ENCODE measurements at regions not wholly inside any gene's neighbourhood (a gene's known extent, or its start where the extent isn't known, plus 50 kb on each side); places are given as distances from the start of the nearest gene placed in this dataset.

- ATAC-seq (ENCODE audit: insufficient read depth, low FRiP score) (no peak), DNase-seq (no peak)
- Histone ChIP-seq H3K9ac (ENCODE audit: insufficient read depth in 1 of 2, low read length in 2 of 2) (peak overlapping the region in 1 of 2 donors; percentile 42), H3K36me3 (ENCODE audit: control insufficient read depth in 4 of 4, insufficient read depth in 4 of 4, low read length in 4 of 4) (no peaks in the 10 kb centered on the region), H3K4me1 (ENCODE audit: control insufficient read depth in 5 of 5, insufficient read depth in 5 of 5, low read length in 5 of 5) (peaks cover 0 to 44% (median 16%) of the 10 kb centered on the region in 5 donors), H3K27ac (ENCODE audit: low read depth in 1 of 2, low read length in 1 of 2) (no peak overlapping the region), H3K4me3 (no peak overlapping the region), H3K9me3 (ENCODE audit: control insufficient read depth in 4 of 4, insufficient read depth in 3 of 4, low read length in 3 of 4) (no peaks in the 10 kb centered on the region), H3K27me3 (ENCODE audit: control insufficient read depth in 3 of 3, insufficient read depth in 3 of 3, low read length in 2 of 3) (no peaks in the 10 kb centered on the region)
- no peak for TF ChIP-seq CTCF (IDR thresholded peaks at IDR 0.05; ENCODE audit: control extremely low read depth, extremely low read depth)
These were observed 227.3 kb downstream of the TMEM167A start for GRCh38 chr5:82849885-82850284.

GRCh38 chr5:82847562-82847961 lies 229.6 kb downstream of the TMEM167A start:
- 93 to 94% methylated on average over 5 of the region's 5 CpGs for WGBS, 2 donors
- no peaks in the 10 kb centered on the region for H3K27me3 ChIP-seq (ENCODE audit: control insufficient read depth in 3 of 3, insufficient read depth in 3 of 3, low read length in 2 of 3)
- no peak for TF ChIP-seq CTCF (IDR thresholded peaks at IDR 0.05; ENCODE audit: control extremely low read depth, extremely low read depth)
- H3K27ac ChIP-seq (ENCODE audit: low read depth in 1 of 2, low read length in 1 of 2), result no peak overlapping the region
- H3K9ac ChIP-seq (ENCODE audit: insufficient read depth in 1 of 2, low read length in 2 of 2), result no peak overlapping the region
- DNase-seq (no peak), ATAC-seq (ENCODE audit: insufficient read depth, low FRiP score) (no peak)
- no peaks in the 10 kb centered on the region for H3K36me3 ChIP-seq (ENCODE audit: control insufficient read depth in 4 of 4, insufficient read depth in 4 of 4, low read length in 4 of 4)
- H3K4me3 ChIP-seq, result no peak overlapping the region
- no peaks in the 10 kb centered on the region for H3K9me3 ChIP-seq (ENCODE audit: control insufficient read depth in 4 of 4, insufficient read depth in 3 of 4, low read length in 3 of 4)
- peaks cover 0 to 33% (median 16%) of the 10 kb centered on the region in 5 donors for H3K4me1 ChIP-seq (ENCODE audit: control insufficient read depth in 5 of 5, insufficient read depth in 5 of 5, low read length in 5 of 5)

- TF ChIP-seq CTCF (IDR thresholded peaks at IDR 0.05; ENCODE audit: control extremely low read depth, extremely low read depth), result no peak
- ATAC-seq (ENCODE audit: insufficient read depth, low FRiP score) (no peak), DNase-seq (peak in 2 of 3 donors; percentile 73 to 81)
- H3K36me3 ChIP-seq (ENCODE audit: control insufficient read depth in 4 of 4, insufficient read depth in 4 of 4, low read length in 4 of 4), result no peaks in the 10 kb centered on the region
- WGBS, 2 donors, result 77 to 92% methylated on average over 3 of the region's 3 CpGs
- no peak overlapping the region for H3K4me3 ChIP-seq
- H3K9ac ChIP-seq (ENCODE audit: insufficient read depth in 1 of 2, low read length in 2 of 2), result no peak overlapping the region
- no peaks in the 10 kb centered on the region for H3K27me3 ChIP-seq (ENCODE audit: control insufficient read depth in 3 of 3, insufficient read depth in 3 of 3, low read length in 2 of 3)
- peaks cover 0 to 8% (median 0%) of the 10 kb centered on the region in 5 donors for H3K4me1 ChIP-seq (ENCODE audit: control insufficient read depth in 5 of 5, insufficient read depth in 5 of 5, low read length in 5 of 5)
- no peak overlapping the region for H3K27ac ChIP-seq (ENCODE audit: low read depth in 1 of 2, low read length in 1 of 2)
- H3K9me3 ChIP-seq (ENCODE audit: control insufficient read depth in 4 of 4, insufficient read depth in 3 of 4, low read length in 3 of 4), result peaks cover 0 to 9% (median 2%) of the 10 kb centered on the region in 4 donors
These were observed 237.3 kb downstream of the TMEM167A start for GRCh38 chr5:82839881-82840280.

- Histone ChIP-seq H3K27ac (ENCODE audit: low read depth in 1 of 2, low read length in 1 of 2) (no peak overlapping the region), H3K36me3 (ENCODE audit: control insufficient read depth in 4 of 4, insufficient read depth in 4 of 4, low read length in 4 of 4) (no peaks in the 10 kb centered on the region), H3K9ac (ENCODE audit: insufficient read depth in 1 of 2, low read length in 2 of 2) (no peak overlapping the region), H3K27me3 (ENCODE audit: control insufficient read depth in 3 of 3, insufficient read depth in 3 of 3, low read length in 2 of 3) (no peaks in the 10 kb centered on the region), H3K4me3 (no peak overlapping the region), H3K9me3 (ENCODE audit: control insufficient read depth in 4 of 4, insufficient read depth in 3 of 4, low read length in 3 of 4) (peaks cover 0 to 9% (median 2%) of the 10 kb centered on the region in 4 donors), H3K4me1 (ENCODE audit: control insufficient read depth in 5 of 5, insufficient read depth in 5 of 5, low read length in 5 of 5) (peaks cover 0 to 17% (median 0%) of the 10 kb centered on the region in 5 donors)
- no peak for TF ChIP-seq CTCF (IDR thresholded peaks at IDR 0.05; ENCODE audit: control extremely low read depth, extremely low read depth)
- DNase-seq, result no peak
- ATAC-seq (ENCODE audit: insufficient read depth, low FRiP score), result no peak
These were observed 241.7 kb downstream of the TMEM167A start for GRCh38 chr5:82835488-82835887.
